PFSK-1 (cell line): ENCODE measurements at regions not wholly inside any gene's neighbourhood (a gene's known extent, or its start where the extent isn't known, plus 50 kb on each side); places are given as distances from the start of the nearest gene placed in this dataset.

Source experiments
- FOXP2 ChIP-seq: optimal IDR thresholded peaks from 2 replicates; pipeline ENCODE3; 2011; ENCODE audit warnings: borderline replicate concordance, control low read depth, inconsistent platforms; ENCODE audit not compliant: insufficient read depth; ENCODE audit errors: extremely low read length, extremely low read depth
- POLR2AphosphoS5 ChIP-seq: IDR thresholded peaks from 2 replicates; pipeline ENCODE4 v1.6.1; 2012; ENCODE audit warnings: low read depth, mild to moderate bottlenecking, control low read depth, low read length, moderate library complexity
- SIN3A ChIP-seq: IDR thresholded peaks from 2 replicates; pipeline ENCODE4 v1.6.1; 2012; ENCODE audit warnings: mild to moderate bottlenecking, low read length, moderate library complexity, borderline replicate concordance; ENCODE audit not compliant: insufficient read depth
- TAF1 ChIP-seq: IDR thresholded peaks from 2 replicates; pipeline ENCODE4 v1.6.1; 2012; ENCODE audit warnings: low read length, control low read depth, borderline replicate concordance; ENCODE audit not compliant: insufficient read depth
- TF ChIP-seq, protein P1 (sequence below), 2 experiments: IDR thresholded peaks; 2 replicates each; pipeline versions ENCODE4 v1.6.1 to v1.8.0; 2011 to 2012; ENCODE audit warnings: low read depth in 2 of 2, low read length in 2 of 2, control low read depth in 1 of 2, inconsistent platforms in 1 of 2, mild to moderate bottlenecking in 1 of 2, moderate library complexity in 1 of 2; ENCODE audit not compliant: insufficient read depth in 1 of 2

DNA sequence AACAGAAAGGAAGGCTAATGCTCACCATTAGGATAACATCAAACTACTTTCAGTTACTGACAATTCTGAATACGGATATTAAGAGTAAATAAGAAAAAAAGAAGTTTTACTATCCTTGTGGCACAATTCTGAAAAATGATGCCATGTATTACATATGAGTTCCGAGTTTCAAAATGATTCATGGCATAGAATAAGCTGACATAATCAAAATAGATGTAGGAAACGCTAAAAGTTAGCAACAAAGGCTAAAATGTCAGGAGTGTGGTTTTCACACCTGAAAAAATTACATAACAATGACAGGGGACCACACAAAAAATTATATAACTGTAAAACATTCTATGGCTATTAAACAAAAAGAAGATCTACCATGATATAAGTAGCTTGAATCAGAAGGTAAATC is 1131.9 kb downstream of the OTOL1 start:
- TF ChIP-seq POLR2AphosphoS5: no peak

DNA sequence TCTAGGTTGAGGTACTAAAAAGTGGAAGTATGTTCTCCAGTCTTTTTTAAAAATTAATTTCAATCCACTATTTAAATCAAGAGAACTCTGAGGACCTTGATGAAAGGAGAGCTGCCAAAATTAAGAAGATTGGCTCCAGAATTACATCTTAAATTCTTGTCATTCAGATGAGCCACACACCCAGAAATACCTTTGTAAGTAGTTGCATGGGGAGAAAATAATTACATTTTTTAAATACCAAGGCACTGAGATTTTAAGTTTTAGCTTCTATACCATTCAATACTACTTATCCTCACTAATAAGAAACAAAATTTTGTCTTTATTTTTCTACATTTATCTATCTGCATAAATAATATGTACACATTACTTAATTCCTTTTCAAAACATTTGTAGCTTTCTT is 1132.8 kb downstream of the OTOL1 start:
- TF ChIP-seq FOXP2: no peak
- no peak for TF ChIP-seq POLR2AphosphoS5
- no peak for TF ChIP-seq SIN3A
- TF ChIP-seq, protein P1, sequence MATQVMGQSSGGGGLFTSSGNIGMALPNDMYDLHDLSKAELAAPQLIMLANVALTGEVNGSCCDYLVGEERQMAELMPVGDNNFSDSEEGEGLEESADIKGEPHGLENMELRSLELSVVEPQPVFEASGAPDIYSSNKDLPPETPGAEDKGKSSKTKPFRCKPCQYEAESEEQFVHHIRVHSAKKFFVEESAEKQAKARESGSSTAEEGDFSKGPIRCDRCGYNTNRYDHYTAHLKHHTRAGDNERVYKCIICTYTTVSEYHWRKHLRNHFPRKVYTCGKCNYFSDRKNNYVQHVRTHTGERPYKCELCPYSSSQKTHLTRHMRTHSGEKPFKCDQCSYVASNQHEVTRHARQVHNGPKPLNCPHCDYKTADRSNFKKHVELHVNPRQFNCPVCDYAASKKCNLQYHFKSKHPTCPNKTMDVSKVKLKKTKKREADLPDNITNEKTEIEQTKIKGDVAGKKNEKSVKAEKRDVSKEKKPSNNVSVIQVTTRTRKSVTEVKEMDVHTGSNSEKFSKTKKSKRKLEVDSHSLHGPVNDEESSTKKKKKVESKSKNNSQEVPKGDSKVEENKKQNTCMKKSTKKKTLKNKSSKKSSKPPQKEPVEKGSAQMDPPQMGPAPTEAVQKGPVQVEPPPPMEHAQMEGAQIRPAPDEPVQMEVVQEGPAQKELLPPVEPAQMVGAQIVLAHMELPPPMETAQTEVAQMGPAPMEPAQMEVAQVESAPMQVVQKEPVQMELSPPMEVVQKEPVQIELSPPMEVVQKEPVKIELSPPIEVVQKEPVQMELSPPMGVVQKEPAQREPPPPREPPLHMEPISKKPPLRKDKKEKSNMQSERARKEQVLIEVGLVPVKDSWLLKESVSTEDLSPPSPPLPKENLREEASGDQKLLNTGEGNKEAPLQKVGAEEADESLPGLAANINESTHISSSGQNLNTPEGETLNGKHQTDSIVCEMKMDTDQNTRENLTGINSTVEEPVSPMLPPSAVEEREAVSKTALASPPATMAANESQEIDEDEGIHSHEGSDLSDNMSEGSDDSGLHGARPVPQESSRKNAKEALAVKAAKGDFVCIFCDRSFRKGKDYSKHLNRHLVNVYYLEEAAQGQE (IDR thresholded peaks at IDR 0.05; ENCODE audit: insufficient read depth in 1 of 2, low read depth in 2 of 2, low read length in 2 of 2): no peak
- TF ChIP-seq TAF1: no peak

DNA sequence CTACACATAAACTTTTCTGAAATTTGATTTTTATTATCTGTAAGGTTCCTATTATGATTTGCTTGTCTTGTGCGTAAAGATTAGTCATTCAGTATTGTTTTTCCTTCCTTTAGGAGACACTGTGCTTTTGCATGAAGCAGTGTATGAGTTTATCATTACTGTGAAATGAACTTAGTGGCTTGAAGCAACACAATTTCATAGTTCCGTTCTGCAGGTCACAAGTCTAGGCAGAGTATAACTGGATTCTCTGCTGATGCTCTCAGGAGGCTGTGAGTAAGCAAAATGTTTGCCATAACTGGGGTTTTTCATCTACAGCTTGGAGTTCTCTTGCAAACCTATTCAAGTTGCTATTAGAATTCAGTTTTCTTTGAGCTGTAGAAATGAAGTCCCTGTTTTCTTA is 1136.1 kb downstream of the OTOL1 start:
- no peak for TF ChIP-seq TAF1
- TF ChIP-seq FOXP2: no peak
- TF ChIP-seq SIN3A: no peak

DNA sequence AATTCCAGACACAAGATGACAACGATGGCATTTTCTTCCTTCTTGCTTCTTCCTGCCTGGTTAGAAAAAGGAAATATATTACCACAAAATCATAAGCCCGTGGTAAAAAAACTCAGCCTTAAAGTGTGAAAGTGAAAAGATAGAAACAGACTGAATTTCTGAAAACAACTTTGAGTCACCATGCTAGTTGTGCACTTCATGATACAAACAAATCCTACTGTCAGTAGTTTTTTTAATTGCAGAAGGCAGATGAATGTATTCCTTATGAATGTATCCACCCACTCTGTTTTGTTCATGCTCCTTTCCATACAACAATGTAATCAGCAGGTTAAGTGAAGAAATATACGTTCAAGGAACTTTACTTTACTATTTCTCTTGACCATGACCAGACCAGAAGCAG is 1144.7 kb downstream of the OTOL1 start:
- no peak for TF ChIP-seq SIN3A
- TF ChIP-seq POLR2AphosphoS5: no peak
- no peak for TF ChIP-seq FOXP2
- TF ChIP-seq TAF1: no peak
- TF ChIP-seq, protein P1 (IDR thresholded peaks at IDR 0.05; ENCODE audit: insufficient read depth in 1 of 2, low read depth in 2 of 2, low read length in 2 of 2): no peak

DNA sequence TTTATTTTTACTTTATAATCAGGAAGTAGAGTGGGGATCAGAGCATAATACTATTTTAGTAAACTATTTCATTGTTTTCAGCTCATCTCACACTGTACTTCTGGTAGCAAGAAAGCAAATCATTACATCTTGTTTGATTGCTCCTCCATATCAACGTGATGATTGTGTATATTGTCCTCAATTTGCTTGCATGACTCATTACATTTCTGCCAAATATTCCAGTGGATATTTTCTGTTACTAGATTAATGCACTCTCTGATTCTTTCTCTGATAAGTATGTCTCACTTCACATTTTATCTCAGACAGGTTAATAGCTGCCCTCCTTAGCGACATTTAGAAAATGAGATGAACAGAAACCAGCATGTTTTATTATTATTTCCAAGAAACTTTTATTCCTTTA is 1145.3 kb downstream of the OTOL1 start:
- TF ChIP-seq FOXP2 (no peak), SIN3A (no peak), POLR2AphosphoS5 (no peak), TAF1 (no peak)
- TF ChIP-seq, protein P1 (IDR thresholded peaks at IDR 0.05; ENCODE audit: insufficient read depth in 1 of 2, low read depth in 2 of 2, low read length in 2 of 2): no peak

DNA sequence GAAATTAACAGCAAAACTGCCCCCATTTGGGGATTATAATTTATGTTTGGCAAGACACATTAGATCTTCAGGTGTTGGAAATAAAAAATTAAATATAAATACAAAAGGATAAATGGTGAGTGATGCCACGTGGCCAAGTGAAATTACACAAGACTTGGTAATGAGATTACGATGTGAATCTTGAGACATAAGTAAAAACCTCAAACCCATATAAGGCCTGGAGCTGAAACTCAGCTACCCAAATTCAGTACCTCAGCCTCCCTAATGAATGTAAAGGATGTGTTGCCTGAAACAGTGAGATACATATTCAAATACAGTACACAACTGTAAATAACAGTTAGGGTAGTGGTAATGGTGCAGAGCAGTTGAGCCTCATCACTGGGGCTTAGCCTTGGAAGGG is 1146.6 kb downstream of the OTOL1 start:
- TF ChIP-seq POLR2AphosphoS5 (no peak), TAF1 (no peak), FOXP2 (no peak), SIN3A (no peak)
- TF ChIP-seq, protein P1 (IDR thresholded peaks at IDR 0.05; ENCODE audit: insufficient read depth in 1 of 2, low read depth in 2 of 2, low read length in 2 of 2): no peak
